Psoas muscle (tissue), 7 donors: ENCODE measurements at regions not wholly inside any gene's neighbourhood (a gene's known extent, or its start where the extent isn't known, plus 50 kb on each side); places are given as distances from the start of the nearest gene placed in this dataset.

ENCODE experiments used
- ATAC-seq, 4 donors: fragments of 200-7000 bp; cut with Tn5 transposase; one replicate each; pipeline ENCODE4 v1.9.1; 2020; ENCODE audit warnings: moderate library complexity in 3 of 4, mild to moderate bottlenecking in 2 of 4
- DNase-seq, 2 donors: peaks; one replicate each; pipeline ENCODE4 v3.0.0-alpha.2; 2020
- H3K27ac ChIP-seq: fragments of 200-600 bp; one replicate; pipeline ENCODE4 v1.8.0; 2022
- H3K27me3 ChIP-seq, 3 donors: fragments of 200-600 bp in 1 of 3; one replicate each; pipeline versions ENCODE4 v1.6.1 to v1.8.0; 2013 to 2022; ENCODE audit warnings: low read length in 2 of 3, mild to moderate bottlenecking in 2 of 3, moderate library complexity in 1 of 3; ENCODE audit not compliant: insufficient read depth in 3 of 3
- H3K36me3 ChIP-seq, 2 donors: fragments of 200-600 bp in 1 of 2; one replicate each; pipeline versions ENCODE4 v1.6.1 to v1.8.0; 2013 to 2022; ENCODE audit warnings: low read depth in 1 of 2, mild to moderate bottlenecking in 1 of 2, moderate library complexity in 1 of 2; ENCODE audit not compliant: insufficient read depth in 1 of 2
- H3K4me1 ChIP-seq: fragments of 200-600 bp; one replicate; pipeline ENCODE4 v1.8.0; 2022
- H3K4me3 ChIP-seq: fragments of 200-600 bp; one replicate; pipeline ENCODE4 v1.8.0; 2022; ENCODE audit warnings: mild to moderate bottlenecking
- H3K9me3 ChIP-seq: fragments of 200-600 bp; one replicate; pipeline ENCODE4 v1.8.0; 2022
- WGBS, 3 donors: extraction: QIAGEN DNeasy Blood & Tissue Kit; methylation state at CpG; one replicate each; pipeline versions ENCODE4 v1.1.6 to v1.1.7; 2013; 5-methylcytosine and 5-hydroxymethylcytosine counted together
- intact Hi-C, 2 donors: fragments of 100-400 bp; cut with DNase I; formaldehyde crosslinking; loops; one replicate each; pipeline versions ENCODE4 v1.11.0 to v1.14.2; 2022
- TF ChIP-seq, protein P1 (sequence below): fragments of 200-600 bp; IDR thresholded peaks from one replicate; pipeline ENCODE4 v1.8.0; 2022; ENCODE audit warnings: antibody characterized with exemption
- donor health status: healthy with polysubstance abuse.
- donor health status: DM: no; HTN: no; CAD: no; lungs with moderate emphysema.
- donor health status: Bipolar disorder and iron deficiency.
- donor health status: healthy.
- donor health status: DM: yes; HTN: yes; CAD: no.
- donor health status: DM: no; HTN: no; CAD: no.
- donor health status: DM: yes; HTN: yes; CAD: no.

DNA sequence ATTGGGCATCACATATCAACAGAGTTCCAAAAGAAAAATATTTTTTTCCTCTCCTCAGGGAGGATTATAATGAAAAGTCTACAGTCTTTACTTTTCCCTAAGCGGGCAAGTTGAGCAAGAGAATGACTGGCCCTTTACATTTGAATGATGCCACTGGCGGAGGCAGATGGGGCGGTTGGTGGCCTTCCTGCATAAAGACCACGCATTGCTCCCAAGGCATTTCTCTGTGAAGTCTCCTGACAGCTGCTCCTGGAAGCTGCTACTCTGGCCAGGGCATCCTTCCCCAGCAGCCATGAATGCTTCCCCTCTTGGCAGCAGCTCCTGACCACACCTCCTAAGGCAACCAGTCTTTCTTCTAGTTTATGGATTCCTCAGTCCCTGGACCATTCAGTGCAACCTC lies 161.1 kb upstream of the RRP15 start:
- WGBS, 3 donors, result 25 to 35% (median 26%) methylated on average over 4 of the region's 4 CpGs
- no peak overlapping the region for H3K4me3 ChIP-seq
- no peaks in the 10 kb centered on the region for H3K9me3 ChIP-seq
- no peaks in the 10 kb centered on the region for H3K36me3 ChIP-seq
- no peak overlapping the region for H3K27ac ChIP-seq
- DNase-seq, result no peak
- TF ChIP-seq, protein P1, sequence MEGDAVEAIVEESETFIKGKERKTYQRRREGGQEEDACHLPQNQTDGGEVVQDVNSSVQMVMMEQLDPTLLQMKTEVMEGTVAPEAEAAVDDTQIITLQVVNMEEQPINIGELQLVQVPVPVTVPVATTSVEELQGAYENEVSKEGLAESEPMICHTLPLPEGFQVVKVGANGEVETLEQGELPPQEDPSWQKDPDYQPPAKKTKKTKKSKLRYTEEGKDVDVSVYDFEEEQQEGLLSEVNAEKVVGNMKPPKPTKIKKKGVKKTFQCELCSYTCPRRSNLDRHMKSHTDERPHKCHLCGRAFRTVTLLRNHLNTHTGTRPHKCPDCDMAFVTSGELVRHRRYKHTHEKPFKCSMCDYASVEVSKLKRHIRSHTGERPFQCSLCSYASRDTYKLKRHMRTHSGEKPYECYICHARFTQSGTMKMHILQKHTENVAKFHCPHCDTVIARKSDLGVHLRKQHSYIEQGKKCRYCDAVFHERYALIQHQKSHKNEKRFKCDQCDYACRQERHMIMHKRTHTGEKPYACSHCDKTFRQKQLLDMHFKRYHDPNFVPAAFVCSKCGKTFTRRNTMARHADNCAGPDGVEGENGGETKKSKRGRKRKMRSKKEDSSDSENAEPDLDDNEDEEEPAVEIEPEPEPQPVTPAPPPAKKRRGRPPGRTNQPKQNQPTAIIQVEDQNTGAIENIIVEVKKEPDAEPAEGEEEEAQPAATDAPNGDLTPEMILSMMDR, result no peak
- no peaks in the 10 kb centered on the region for H3K27me3 ChIP-seq
- no peak for ATAC-seq
- H3K4me1 ChIP-seq, result no peaks in the 10 kb centered on the region
- intact Hi-C loops, result no loop called here

DNA sequence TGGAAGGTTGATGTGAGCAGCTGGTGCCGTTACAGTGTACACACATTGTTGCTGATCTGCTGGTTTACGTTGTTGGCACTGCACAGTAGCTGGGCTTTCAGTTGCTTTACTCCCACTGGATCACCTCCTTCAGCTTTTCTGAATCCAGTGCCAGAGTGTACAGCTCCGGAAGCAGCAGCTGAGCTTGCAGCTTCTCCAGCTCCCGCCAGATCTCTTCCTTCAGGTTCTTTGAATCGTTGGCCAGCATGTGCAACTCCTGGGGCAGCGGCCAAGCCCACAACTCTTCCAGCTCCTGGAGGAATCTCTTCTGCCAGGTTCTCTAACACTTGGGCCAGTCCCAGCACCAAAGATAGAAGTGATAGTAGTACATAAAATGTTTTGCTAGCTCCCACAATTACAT lies 149.7 kb upstream of the RRP15 start:
- Histone ChIP-seq H3K27ac (no peak overlapping the region), H3K36me3 (no peaks in the 10 kb centered on the region), H3K9me3 (no peaks in the 10 kb centered on the region), H3K27me3 (no peaks in the 10 kb centered on the region), H3K4me3 (no peak overlapping the region), H3K4me1 (no peaks in the 10 kb centered on the region)
- peak; percentile 11 to 49 for DNase-seq
- peak in 1 of 4 donors; percentile 47 for ATAC-seq
- intact Hi-C loops, result no loop called here
- WGBS, 3 donors, result 52 to 69% (median 53%) methylated on average over 6 of the region's 6 CpGs
- TF ChIP-seq, protein P1, result no peak

DNA sequence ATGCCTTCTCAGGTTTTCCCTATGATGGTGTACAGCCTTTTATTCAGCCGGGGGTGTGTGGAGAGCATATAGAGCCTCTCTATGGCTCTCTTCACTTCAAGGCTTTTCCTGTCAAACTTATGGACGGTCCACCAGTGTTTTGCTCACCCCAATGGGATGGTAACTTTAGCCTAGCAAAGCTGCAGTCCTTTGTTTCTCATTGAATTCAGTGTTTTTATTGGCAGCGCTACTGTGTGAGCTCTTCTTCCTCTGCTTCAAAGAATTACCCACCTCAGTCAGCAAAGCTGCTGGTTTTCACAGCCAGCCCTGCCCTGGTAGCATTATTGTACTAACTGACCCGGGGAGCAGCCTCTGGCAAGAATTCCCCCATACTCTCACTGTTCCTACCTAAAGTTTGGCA lies 145.3 kb upstream of the RRP15 start:
- Histone ChIP-seq H3K27me3 (no peaks in the 10 kb centered on the region), H3K36me3 (no peaks in the 10 kb centered on the region), H3K9me3 (no peaks in the 10 kb centered on the region), H3K4me1 (no peaks in the 10 kb centered on the region), H3K4me3 (no peak overlapping the region), H3K27ac (no peak overlapping the region)
- ATAC-seq, result no peak
- 66 to 80% (median 74%) methylated on average over 4 of the region's 4 CpGs for WGBS, 3 donors
- intact Hi-C loops, result no loop called here
- DNase-seq, result no peak
- TF ChIP-seq, protein P1, result no peak

DNA sequence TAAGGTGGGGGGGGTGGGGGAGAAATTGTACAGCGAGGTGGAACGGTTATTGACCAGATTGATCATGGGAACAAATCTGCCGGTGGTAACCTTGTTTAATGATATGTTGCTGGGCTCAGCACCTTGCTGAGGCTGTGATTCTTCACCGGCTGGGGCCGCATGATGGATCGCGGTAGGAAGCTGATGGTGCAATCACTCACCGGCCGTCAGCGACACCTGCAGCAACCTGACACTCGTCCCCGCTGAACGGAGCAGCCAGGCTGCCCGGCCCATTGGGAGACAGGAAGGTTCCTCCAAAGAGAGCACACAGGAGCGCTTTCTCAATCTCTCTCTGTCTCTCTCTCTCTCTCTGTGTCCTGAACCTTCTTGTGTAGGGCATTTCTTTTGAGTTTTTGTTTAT lies 128.5 kb upstream of the RRP15 start:
- no peaks in the 10 kb centered on the region for H3K4me1 ChIP-seq
- H3K9me3 ChIP-seq, result no peaks in the 10 kb centered on the region
- intact Hi-C loops, result no loop called here
- no peak overlapping the region for H3K4me3 ChIP-seq
- no peaks in the 10 kb centered on the region for H3K36me3 ChIP-seq
- ATAC-seq (peak in 1 of 4 donors; percentile 58), DNase-seq (no peak)
- peaks cover 0 to 11% (median 0%) of the 10 kb centered on the region in 3 donors for H3K27me3 ChIP-seq
- H3K27ac ChIP-seq, result no peak overlapping the region
- TF ChIP-seq, protein P1, result no peak
- WGBS, 3 donors, result 7 to 14% (median 9%) methylated on average over 15 of the region's 15 CpGs

DNA sequence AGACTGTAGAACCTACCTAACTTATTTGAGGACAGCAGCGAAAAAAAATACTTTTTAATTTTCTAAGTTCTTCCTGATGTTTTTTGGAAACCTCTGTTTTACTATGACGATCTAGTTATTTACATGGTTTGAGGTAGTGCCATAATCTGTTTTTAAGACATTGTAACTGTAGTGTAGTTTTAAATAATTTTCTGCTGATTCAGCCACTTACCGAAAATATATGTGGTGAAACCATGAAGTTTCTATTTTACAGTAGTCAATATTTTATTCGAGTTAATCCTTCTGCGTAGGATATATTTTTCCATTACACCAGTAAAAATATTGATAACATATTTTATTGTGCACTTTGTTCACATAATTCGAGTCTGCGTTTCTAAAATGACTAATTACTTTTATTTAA lies 121.7 kb upstream of the RRP15 start:
- no peak overlapping the region for H3K4me3 ChIP-seq
- TF ChIP-seq, protein P1, result no peak

More for the DNA sequence above, 121.7 kb upstream of the RRP15 start:
- DNase-seq, result no peak
- Histone ChIP-seq H3K27ac (no peak overlapping the region), H3K27me3 (peaks cover 3 to 60% (median 14%) of the 10 kb centered on the region in 3 donors), H3K4me1 (peaks cover 10% of the 10 kb centered on the region), H3K9me3 (no peaks in the 10 kb centered on the region), H3K36me3 (no peaks in the 10 kb centered on the region)
- 67 to 72% (median 70%) methylated on average over 7 of the region's 7 CpGs for WGBS, 3 donors
- intact Hi-C loops, result no loop called here
- ATAC-seq, result no peak
